ENCODE measurements at regions not wholly inside any gene's neighbourhood (a gene's known extent, or its start where the extent isn't known, plus 50 kb on each side); places are given as distances from the start of the nearest gene placed in this dataset.
"Not testable (repeated sequence)": the region's sequence is repeated elsewhere in the genome, so short reads cannot be mapped to it uniquely, and the experiment has no call there.

GRCh38 chr1:14365301-14365988, 233.0 kb upstream of the KAZN start:
- DNase-seq, result no peak

GRCh38 chr1:14366091-14367018, 232.1 kb upstream of the KAZN start:
- no peak for DNase-seq

GRCh38 chr1:14367451-14367850, 231.0 kb upstream of the KAZN start:
- DNase-seq, result no peak

GRCh38 chr1:14369526-14370213, 228.8 kb upstream of the KAZN start:
- DNase-seq, result no peak

GRCh38 chr1:14371771-14372497, 226.6 kb upstream of the KAZN start:
- DNase-seq, result no peak

GRCh38 chr1:14372526-14372925, 226.0 kb upstream of the KAZN start:
- no peak for DNase-seq

GRCh38 chr1:14373081-14373758, 225.3 kb upstream of the KAZN start:
- no peak for DNase-seq

GRCh38 chr1:14375226-14375625, 223.3 kb upstream of the KAZN start:
- no peak for DNase-seq

- no peak for DNase-seq
Measured at GRCh38 chr1:14377386-14377785, 221.1 kb upstream of the KAZN start.

- no peak for DNase-seq
Measured at GRCh38 chr1:14380408-14380807, 218.1 kb upstream of the KAZN start.

GRCh38 chr1:14390816-14391215, 207.7 kb upstream of the KAZN start:
- no peak for DNase-seq

GRCh38 chr1:14392161-14392858, 206.2 kb upstream of the KAZN start:
- DNase-seq, result no peak

- DNase-seq, result no peak
Measured at GRCh38 chr1:14392859-14393365, 205.6 kb upstream of the KAZN start.

- DNase-seq, result no peak
Measured at GRCh38 chr1:14396100-14396499, 202.4 kb upstream of the KAZN start.

GRCh38 chr1:14403961-14404645, 194.4 kb upstream of the KAZN start:
- DNase-seq, result no peak

- no peak for DNase-seq
Measured at GRCh38 chr1:14404862-14405301, 193.6 kb upstream of the KAZN start.

- DNase-seq, result no peak
Measured at GRCh38 chr1:14412235-14412634, 186.2 kb upstream of the KAZN start.

- no peak for DNase-seq
Measured at GRCh38 chr1:14413819-14414490, 184.5 kb upstream of the KAZN start.

GRCh38 chr1:14415396-14415795, 183.1 kb upstream of the KAZN start:
- no peak for DNase-seq

GRCh38 chr1:14419778-14420218, 178.7 kb upstream of the KAZN start:
- DNase-seq, result not testable (repeated sequence)
